GM19035 (cell line): ENCODE measurements at regions not wholly inside any gene's neighbourhood (a gene's known extent, or its start where the extent isn't known, plus 50 kb on each side); places are given as distances from the start of the nearest gene placed in this dataset.

Experiments
- ATAC-seq: cut with Tn5 transposase; IDR thresholded peaks from one replicate; pipeline ENCODE4 v1.9.1; 2021; ENCODE audit not compliant: unreplicated experiment

- ATAC-seq = no peak
Measured at GRCh38 chr16:47972246-47972985, 183.4 kb downstream of the ABCC12 start.

- no peak for ATAC-seq
Measured at GRCh38 chr16:47971225-47971624, 184.6 kb downstream of the ABCC12 start.

- no peak for ATAC-seq
Measured at GRCh38 chr16:47970291-47970931, 185.4 kb downstream of the ABCC12 start.

- ATAC-seq = no peak
Measured at GRCh38 chr16:47967374-47967773, 188.4 kb downstream of the ABCC12 start.

- no peak for ATAC-seq
Measured at GRCh38 chr16:47966325-47966724, 189.5 kb downstream of the ABCC12 start.

- no peak for ATAC-seq
Measured at GRCh38 chr16:47965439-47965838, 190.4 kb downstream of the ABCC12 start.

- no peak for ATAC-seq
Measured at GRCh38 chr16:47958726-47959125, 197.1 kb downstream of the ABCC12 start.

GRCh38 chr16:47956916-47957315 is 198.9 kb downstream of the ABCC12 start:
- ATAC-seq = no peak

- no peak for ATAC-seq
Measured at GRCh38 chr16:47949714-47950113, 206.1 kb downstream of the ABCC12 start.

- ATAC-seq = no peak
Measured at GRCh38 chr16:47949276-47949675, 206.5 kb downstream of the ABCC12 start.

GRCh38 chr16:47947723-47948122 is 208.1 kb downstream of the ABCC12 start:
- ATAC-seq = no peak

- ATAC-seq = no peak
Measured at GRCh38 chr16:47946092-47946491, 209.7 kb downstream of the ABCC12 start.

GRCh38 chr16:47944589-47944988 is 211.2 kb downstream of the ABCC12 start:
- ATAC-seq = no peak

- ATAC-seq = no peak
Measured at GRCh38 chr16:47943235-47943634, 212.6 kb downstream of the ABCC12 start.

- ATAC-seq = no peak
Measured at GRCh38 chr16:47940466-47940865, 215.3 kb downstream of the ABCC12 start.

- no peak for ATAC-seq
Measured at GRCh38 chr16:47939680-47940079, 216.1 kb downstream of the ABCC12 start.

- ATAC-seq = no peak
Measured at GRCh38 chr16:47938272-47938671, 217.5 kb downstream of the ABCC12 start.

GRCh38 chr16:47928008-47928407 is 227.8 kb downstream of the ABCC12 start:
- ATAC-seq = no peak

- no peak for ATAC-seq
Measured at GRCh38 chr16:47927330-47927729, 228.5 kb downstream of the ABCC12 start.

GRCh38 chr16:47925811-47926460 is 229.9 kb downstream of the ABCC12 start:
- ATAC-seq = no peak

- ATAC-seq = no peak
Measured at GRCh38 chr16:47924950-47925349, 230.8 kb downstream of the ABCC12 start.

GRCh38 chr16:47921535-47921934 is 234.3 kb downstream of the ABCC12 start:
- no peak for ATAC-seq
